Stimulated activated CD8-positive, alpha-beta memory T cell treated with anti-CD3 and anti-CD28 coated beads, Interleukin-7, amount 100 ng/mL, for 1 hour (primary cell): ENCODE measurements at regions not wholly inside any gene's neighbourhood (a gene's known extent, or its start where the extent isn't known, plus 50 kb on each side); places are given as distances from the start of the nearest gene placed in this dataset.
"Not testable (repeated sequence)": the region's sequence is repeated elsewhere in the genome, so short reads cannot be mapped to it uniquely, and the experiment has no call there.

Experiments
- DNase-seq, 2 donors: peaks; one replicate each; pipeline ENCODE4 v3.0.0-alpha.2; 2020; ENCODE audit warnings: low read depth in 2 of 2

GRCh38 chr3:139134678-139135372 lies 90.1 kb upstream of the PRR23C start:
- no peak for DNase-seq

GRCh38 chr3:139135657-139136056 lies 91.0 kb upstream of the PRR23C start:
- DNase-seq = no peak

- no peak for DNase-seq
Observed at GRCh38 chr3:139136469-139137202, 91.9 kb upstream of the PRR23C start.

- DNase-seq = no peak
Observed at GRCh38 chr3:139140553-139140952, 95.9 kb upstream of the PRR23C start.

- not testable (repeated sequence) for DNase-seq
Observed at GRCh38 chr3:139145980-139146379, 101.3 kb upstream of the PRR23C start.

- DNase-seq = no peak
Observed at GRCh38 chr3:139151530-139151929, 106.8 kb upstream of the PRR23C start.

- DNase-seq = not testable (repeated sequence)
Observed at GRCh38 chr3:139153434-139153833, 108.7 kb upstream of the PRR23C start.

- no peak for DNase-seq
Observed at GRCh38 chr3:139157161-139157932, 112.7 kb upstream of the PRR23C start.

- no peak for DNase-seq
Observed at GRCh38 chr3:139159356-139159755, 114.7 kb upstream of the PRR23C start.

- no peak for DNase-seq
Observed at GRCh38 chr3:139173372-139174108, 128.8 kb upstream of the PRR23C start.

- no peak for DNase-seq
Observed at GRCh38 chr3:139180489-139180888, 135.8 kb upstream of the PRR23C start.

- no peak for DNase-seq
Observed at GRCh38 chr3:139182143-139182542, 137.5 kb upstream of the PRR23C start.

- DNase-seq = no peak
Observed at GRCh38 chr3:139182598-139182997, 137.9 kb upstream of the PRR23C start.

GRCh38 chr3:139185527-139185926 lies 140.8 kb upstream of the PRR23C start:
- DNase-seq = no peak

GRCh38 chr3:139187154-139187553 lies 142.5 kb upstream of the PRR23C start:
- DNase-seq = no peak

GRCh38 chr3:139187648-139188047 lies 143.0 kb upstream of the PRR23C start:
- no peak for DNase-seq

GRCh38 chr3:139189943-139190342 lies 145.3 kb upstream of the PRR23C start:
- no peak for DNase-seq

GRCh38 chr3:139194421-139194820 lies 149.4 kb upstream of the MRPS22 start:
- not testable (repeated sequence) for DNase-seq

- DNase-seq = not testable (repeated sequence)
Observed at GRCh38 chr3:139196146-139196545, 147.7 kb upstream of the MRPS22 start.

GRCh38 chr3:139197251-139197650 lies 146.6 kb upstream of the MRPS22 start:
- no peak for DNase-seq

GRCh38 chr3:139198186-139198585 lies 145.6 kb upstream of the MRPS22 start:
- DNase-seq = no peak

- no peak for DNase-seq
Observed at GRCh38 chr3:139198929-139199328, 144.9 kb upstream of the MRPS22 start.
